Left ventricle myocardium inferior (tissue), 1 donor: ENCODE measurements at regions not wholly inside any gene's neighbourhood (a gene's known extent, or its start where the extent isn't known, plus 50 kb on each side); places are given as distances from the start of the nearest gene placed in this dataset.
"Not testable (repeated sequence)": the region's sequence is repeated elsewhere in the genome, so short reads cannot be mapped to it uniquely, and the experiment has no call there.

ENCODE experiments used
- DNase-seq: peaks from one replicate; pipeline ENCODE4 v3.0.0-alpha.2; 2020
- H3K27ac ChIP-seq: fragments of 200-600 bp; replicated peaks from 2 replicates; pipeline ENCODE4 v1.8.0; 2021
- H3K27me3 ChIP-seq: fragments of 200-600 bp; 2 replicates; pipeline ENCODE4 v1.8.0; 2021; ENCODE audit warnings: low read depth
- H3K36me3 ChIP-seq: fragments of 200-600 bp; 2 replicates; pipeline ENCODE4 v1.8.0; 2021
- H3K4me1 ChIP-seq: fragments of 200-600 bp; 2 replicates; pipeline ENCODE4 v1.8.0; 2021
- H3K4me3 ChIP-seq: fragments of 200-600 bp; 2 replicates; pipeline ENCODE4 v1.8.0; 2021; ENCODE audit warnings: mild to moderate bottlenecking, moderate library complexity
- H3K9me3 ChIP-seq: fragments of 200-600 bp; replicated peaks from 2 replicates; pipeline ENCODE4 v1.8.0; 2021
- CTCF ChIP-seq: fragments of 200-600 bp; IDR thresholded peaks from 2 replicates; pipeline ENCODE4 v1.8.0; 2021; ENCODE audit warnings: antibody characterized with exemption, mild to moderate bottlenecking, borderline replicate concordance
- intact Hi-C: fragments of 100-400 bp; cut with micrococcal nuclease; formaldehyde crosslinking; loops from one replicate; pipeline ENCODE4 v1.11.0; 2022
- donor health status: DM: no; HTN: yes; CAD: no; lungs with severe emphysema.

GRCh38 chr6:133136177-133136880 is 104.8 kb upstream of the EYA4 start:
- Histone ChIP-seq H3K4me1 (peaks cover 23% of the 10 kb centered on the region), H3K27ac (no peak overlapping the region), H3K27me3 (no peaks in the 10 kb centered on the region), H3K36me3 (no peaks in the 10 kb centered on the region), H3K4me3 (no peak overlapping the region), H3K9me3 (peaks cover 7% of the 10 kb centered on the region)
- no peak for DNase-seq
- no peak for TF ChIP-seq CTCF
- intact Hi-C loops, result no loop called here

DNA sequence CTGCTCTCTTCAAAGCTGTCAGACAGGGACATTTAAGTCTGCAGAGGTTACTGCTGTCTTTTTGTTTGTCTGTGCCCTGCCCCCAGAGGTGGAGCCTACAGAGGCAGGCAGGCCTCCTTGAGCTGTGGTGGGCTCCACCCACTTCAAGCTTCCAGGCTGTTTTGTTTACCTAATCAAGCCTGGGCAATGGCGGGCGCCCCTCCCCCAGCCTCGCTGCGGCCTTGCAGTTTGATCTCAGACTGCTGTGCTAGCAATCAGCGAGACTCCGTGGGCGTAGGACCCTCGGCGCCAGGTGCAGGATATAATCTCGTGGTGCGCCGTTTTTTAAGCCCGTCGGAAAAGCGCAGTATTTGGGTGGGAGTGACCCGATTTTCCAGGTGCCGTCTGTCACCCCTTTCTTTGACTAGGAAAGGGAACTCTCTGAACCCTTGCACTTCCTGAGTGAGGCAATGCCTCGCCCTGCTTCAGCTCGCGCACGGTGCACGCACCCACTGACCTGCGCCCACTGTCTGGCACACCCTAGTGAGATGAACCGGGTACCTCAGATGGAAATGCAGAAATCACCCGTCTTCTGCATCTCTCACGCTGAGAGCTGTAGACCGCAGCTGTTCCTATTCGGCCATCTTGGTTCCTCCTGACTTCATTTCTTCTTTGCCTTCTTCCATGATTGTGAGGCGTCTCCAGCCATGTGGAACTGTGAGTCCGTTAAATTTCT is 93.5 kb upstream of the EYA4 start:
- H3K9me3 ChIP-seq, H3K4me1 ChIP-seq, intact Hi-C loops, H3K4me3 ChIP-seq, H3K27ac ChIP-seq, H3K27me3 ChIP-seq, H3K36me3 ChIP-seq, DNase-seq: not testable (repeated sequence)

DNA sequence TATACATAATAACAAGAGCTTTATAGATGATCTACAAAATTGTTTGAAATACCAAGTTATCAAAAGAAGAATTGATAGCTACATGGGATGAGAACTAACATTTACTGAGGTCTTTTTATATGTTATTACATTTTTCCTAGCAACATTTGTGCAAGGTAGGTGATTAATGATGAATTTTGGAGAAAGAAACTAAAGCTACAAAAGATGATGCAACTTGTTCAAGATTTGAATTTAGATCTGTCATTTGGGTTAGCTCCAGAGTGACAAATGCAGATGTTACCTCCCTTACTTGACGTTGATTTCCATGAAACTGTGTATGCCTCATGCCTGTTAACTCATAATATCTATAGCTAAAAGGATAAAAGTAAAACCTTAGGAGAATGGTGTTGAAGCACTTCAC is 84.5 kb upstream of the EYA4 start:
- intact Hi-C loops, result no loop called here
- H3K4me1 ChIP-seq, result no peaks in the 10 kb centered on the region
- no peaks in the 10 kb centered on the region for H3K27me3 ChIP-seq
- H3K9me3 ChIP-seq, result peaks cover 17% of the 10 kb centered on the region
- no peak overlapping the region for H3K4me3 ChIP-seq
- H3K36me3 ChIP-seq, result no peaks in the 10 kb centered on the region
- no peak for DNase-seq
- no peak overlapping the region for H3K27ac ChIP-seq
- TF ChIP-seq CTCF, result no peak

GRCh38 chr6:133157995-133158394 is 83.2 kb upstream of the EYA4 start:
- Histone ChIP-seq H3K9me3 (peaks cover 10% of the 10 kb centered on the region), H3K4me3 (no peak overlapping the region), H3K4me1 (no peaks in the 10 kb centered on the region), H3K27ac (no peak overlapping the region), H3K36me3 (no peaks in the 10 kb centered on the region), H3K27me3 (no peaks in the 10 kb centered on the region)
- intact Hi-C loops, result no loop called here
- no peak for TF ChIP-seq CTCF
- no peak for DNase-seq

DNA sequence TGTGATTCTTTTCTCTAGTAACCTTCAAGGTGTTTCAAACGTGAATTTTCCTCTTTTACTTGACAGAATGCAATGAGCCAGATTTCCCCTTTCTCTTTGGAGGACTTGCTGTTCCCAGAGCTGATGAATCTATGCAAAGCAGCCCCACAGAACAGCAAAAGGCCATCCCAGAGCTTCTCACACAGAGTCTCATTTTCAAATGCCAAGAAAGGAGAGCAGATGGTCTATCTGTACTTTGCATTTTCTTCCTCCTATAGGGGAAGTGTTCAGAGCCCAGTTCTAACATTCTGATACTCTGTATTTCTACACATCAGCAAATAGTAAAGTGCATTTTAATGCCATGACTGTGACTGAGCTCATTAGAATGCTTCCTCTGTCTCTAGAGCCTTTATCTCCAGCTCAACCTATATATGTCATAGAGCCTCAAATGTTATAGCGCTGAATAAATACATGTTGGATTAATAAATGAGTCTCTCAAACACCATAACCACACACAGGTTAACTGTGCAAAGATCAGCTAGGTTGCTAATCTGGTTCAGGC is 81.8 kb upstream of the EYA4 start:
- no peak for TF ChIP-seq CTCF
- Histone ChIP-seq H3K36me3 (no peaks in the 10 kb centered on the region), H3K27ac (no peak overlapping the region), H3K4me1 (no peaks in the 10 kb centered on the region), H3K4me3 (no peak overlapping the region), H3K27me3 (no peaks in the 10 kb centered on the region), H3K9me3 (peaks cover 7% of the 10 kb centered on the region)
- no peak for DNase-seq
- intact Hi-C loops, result no loop called here

DNA sequence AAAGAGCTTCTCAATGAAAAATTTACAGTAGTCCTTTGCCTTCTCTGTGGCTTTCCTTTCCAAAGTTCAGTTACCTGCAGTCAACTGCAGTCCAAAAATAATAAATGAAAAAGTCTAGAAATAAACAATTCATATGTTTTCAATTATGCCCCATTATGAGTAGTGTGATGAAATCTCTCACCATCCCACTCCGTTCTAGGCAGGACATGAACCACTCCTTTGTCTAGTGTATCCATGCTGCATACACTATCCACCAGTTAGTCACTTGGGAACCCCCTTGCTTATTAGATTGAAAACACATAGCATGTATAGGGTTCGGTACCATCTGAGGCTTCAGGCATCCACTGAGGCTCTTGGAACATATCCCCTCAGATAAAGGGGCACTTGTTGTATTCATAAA is 80.6 kb upstream of the EYA4 start:
- Histone ChIP-seq H3K4me3 (no peak overlapping the region), H3K9me3 (no peaks in the 10 kb centered on the region), H3K27me3 (no peaks in the 10 kb centered on the region), H3K27ac (no peak overlapping the region), H3K36me3 (no peaks in the 10 kb centered on the region), H3K4me1 (no peaks in the 10 kb centered on the region)
- DNase-seq, result no peak
- intact Hi-C loops, result no loop called here
- no peak for TF ChIP-seq CTCF
